H1 (cell line): ENCODE measurements at regions not wholly inside any gene's neighbourhood (a gene's known extent, or its start where the extent isn't known, plus 50 kb on each side); places are given as distances from the start of the nearest gene placed in this dataset.

Experiments
- CTCF ChIA-PET: fragments of 300-600 bp; sonication (Branson Sonifier 250); formaldehyde crosslinking; loops from one replicate; lab custom pipeline; 2021; ENCODE audit not compliant: partially characterized antibody; lab: Charles Lee
- POLR2A ChIA-PET: fragments of 300-600 bp; sonication (Branson Sonifier 250); formaldehyde crosslinking; loops from one replicate; lab custom pipeline; 2021; ENCODE audit warnings: inconsistent platforms; ENCODE audit not compliant: partially characterized antibody; lab: Charles Lee
- DNase-seq, 2 experiments: peaks; one replicate each; pipeline versions ENCODE4 v3.0.0 to v3.0.0-alpha.2; 2010 to 2022; ENCODE audit warnings: low spot score in 2 of 2, low read depth in 1 of 2, mixed read lengths in 1 of 2
- FAIRE-seq: peaks from 2 replicates; lab custom pipeline; 2011; peaks lifted over from hg19 to GRCh38; lab: Jason Lieb, UNC
- H2AFZ ChIP-seq: 2 replicates; pipeline ENCODE4 v1.8.1; 2012; ENCODE audit warnings: low read length, inconsistent platforms
- H2AK5ac ChIP-seq: 2 replicates; pipeline ENCODE4 v1.6.1; 2013; ENCODE audit warnings: low read depth, low read length
- H2BK120ac ChIP-seq: replicated peaks from 2 replicates; pipeline ENCODE3; 2013; ENCODE audit warnings: low read depth, low read length, inconsistent platforms
- H2BK12ac ChIP-seq: 2 replicates; pipeline ENCODE4 v1.6.1; 2013; ENCODE audit warnings: low read depth, low read length
- H2BK15ac ChIP-seq: 2 replicates; pipeline ENCODE4 v1.6.1; 2013; ENCODE audit warnings: low read length
- H2BK20ac ChIP-seq: 2 replicates; pipeline ENCODE4 v1.6.1; 2013; ENCODE audit warnings: low read length
- H2BK5ac ChIP-seq: 2 replicates; pipeline ENCODE4 v1.6.1; 2013; ENCODE audit warnings: low read depth, low read length
- H3K14ac ChIP-seq: 2 replicates; pipeline ENCODE4 v1.6.1; 2013; ENCODE audit warnings: inconsistent platforms; ENCODE audit not compliant: insufficient read length
- H3K18ac ChIP-seq: 2 replicates; pipeline ENCODE4 v1.6.1; 2013; ENCODE audit warnings: low read length; ENCODE audit errors: extremely low read depth
- H3K23ac ChIP-seq: 2 replicates; pipeline ENCODE4 v1.6.1; 2013; ENCODE audit warnings: inconsistent platforms; ENCODE audit not compliant: insufficient read length
- H3K23me2 ChIP-seq: 2 replicates; pipeline ENCODE4 v1.6.1; 2013; ENCODE audit warnings: low read depth, low read length
- H3K27ac ChIP-seq: 2 replicates; pipeline ENCODE4 v1.6.1; 2011; ENCODE audit warnings: low read depth, low read length, inconsistent platforms
- H3K27me3 ChIP-seq, 4 experiments: replicated peaks in 1 of 4; 1 replicate in 1 of 4; 2 replicates in 3 of 4; pipeline versions ENCODE4 v1.6.1 to v1.8.1; 2011 to 2013; ENCODE audit warnings: low read length in 3 of 4, mild to moderate bottlenecking in 3 of 4, inconsistent platforms in 2 of 4, mixed read lengths in 2 of 4, moderate library complexity in 1 of 4; ENCODE audit not compliant: control insufficient read depth in 3 of 4, insufficient read depth in 3 of 4; ENCODE audit errors: extremely low read depth in 1 of 4
- H3K36me3 ChIP-seq, 4 experiments: 2 replicates each; pipeline versions ENCODE4 v1.6.1 to v1.8.1; 2011 to 2013; ENCODE audit warnings: mild to moderate bottlenecking in 4 of 4, low read length in 3 of 4, moderate library complexity in 2 of 4, control low read depth in 1 of 4, inconsistent platforms in 1 of 4; ENCODE audit not compliant: insufficient read depth in 4 of 4, control insufficient read depth in 2 of 4
- H3K4ac ChIP-seq: replicated peaks from 2 replicates; pipeline ENCODE3; 2013; ENCODE audit warnings: low read length, low read depth, mixed read lengths, inconsistent platforms; ENCODE audit not compliant: insufficient read length
- H3K4me1 ChIP-seq, 4 experiments: replicated peaks in 1 of 4; 1 replicate in 1 of 4; 2 replicates in 3 of 4; pipeline versions ENCODE4 v1.6.1 to v1.8.1; 2011 to 2013; ENCODE audit warnings: low read length in 3 of 4, inconsistent platforms in 2 of 4, mixed read lengths in 1 of 4; ENCODE audit not compliant: insufficient read depth in 4 of 4, control insufficient read depth in 3 of 4
- H3K4me2 ChIP-seq, 2 experiments: 2 replicates each; pipeline versions ENCODE4 v1.6.1 to v1.8.1; 2011 to 2013; ENCODE audit warnings: low read depth in 2 of 2, low read length in 2 of 2, control low read depth in 1 of 2, inconsistent platforms in 1 of 2, mild to moderate bottlenecking in 1 of 2; ENCODE audit not compliant: insufficient read depth in 1 of 2
- H3K4me3 ChIP-seq, 4 experiments: fragments of 200-600, 300-600 bp in 1 of 4; sonication (generic), shearing (Covaris generic), sonication (Bioruptor Twin) in 1 of 4; 2 replicates each; pipeline versions ENCODE4 v1.5.1 to v1.8.1; 2011 to 2016; ENCODE audit warnings: low read length in 4 of 4, low read depth in 3 of 4, control low read depth in 2 of 4, inconsistent platforms in 2 of 4, mild to moderate bottlenecking in 2 of 4, mixed read lengths in 1 of 4, moderate library complexity in 1 of 4; ENCODE audit not compliant: insufficient read depth in 2 of 4; ENCODE audit errors: extremely low read depth in 1 of 4
- H3K56ac ChIP-seq: replicated peaks from 2 replicates; pipeline ENCODE3; 2013; ENCODE audit warnings: low read depth, mild to moderate bottlenecking, mixed read lengths, low read length, inconsistent platforms; ENCODE audit not compliant: insufficient read length
- H3K79me1 ChIP-seq: 2 replicates; pipeline ENCODE4 v1.6.1; 2013; ENCODE audit warnings: low read depth, low read length, control low read depth
- H3K79me2 ChIP-seq, 2 experiments: 2 replicates each; pipeline versions ENCODE4 v1.6.1 to v1.8.1; 2012 to 2013; ENCODE audit warnings: low read length in 2 of 2, mild to moderate bottlenecking in 2 of 2, inconsistent platforms in 1 of 2; ENCODE audit not compliant: insufficient read depth in 2 of 2, control insufficient read depth in 1 of 2
- H3K9ac ChIP-seq, 4 experiments: replicated peaks in 1 of 4; 1 replicate in 1 of 4; 2 replicates in 3 of 4; pipeline versions ENCODE4 v1.6.1 to v1.8.1; 2011 to 2013; ENCODE audit warnings: low read depth in 3 of 4, low read length in 3 of 4, control low read depth in 2 of 4, mild to moderate bottlenecking in 2 of 4, moderate library complexity in 2 of 4, inconsistent platforms in 1 of 4; ENCODE audit errors: extremely low read depth in 1 of 4
- H3K9me3 ChIP-seq, 2 experiments: 2 replicates each; pipeline versions ENCODE4 v1.6.1 to v1.8.1; 2012 to 2013; ENCODE audit warnings: mild to moderate bottlenecking in 2 of 2, moderate library complexity in 2 of 2, control low read depth in 1 of 2, inconsistent platforms in 1 of 2, low read depth in 1 of 2, low read length in 1 of 2, mixed read lengths in 1 of 2; ENCODE audit not compliant: insufficient read depth in 2 of 2
- H4K20me1 ChIP-seq, 2 experiments: replicated peaks in 1 of 2; 2 replicates each; pipeline versions ENCODE3 to v1.8.1; 2011 to 2013; ENCODE audit warnings: inconsistent platforms in 2 of 2, low read length in 2 of 2, mild to moderate bottlenecking in 1 of 2; ENCODE audit not compliant: insufficient read depth in 2 of 2, control insufficient read depth in 1 of 2
- H4K5ac ChIP-seq: 2 replicates; pipeline ENCODE4 v1.6.1; 2013; ENCODE audit warnings: low read length, low read depth, mixed read lengths, inconsistent platforms; ENCODE audit not compliant: insufficient read length
- H4K8ac ChIP-seq: 2 replicates; pipeline ENCODE4 v1.8.0; 2013; ENCODE audit warnings: mild to moderate bottlenecking, moderate library complexity, low read length, inconsistent platforms; ENCODE audit not compliant: insufficient read depth; ENCODE audit errors: extremely low read depth
- H4K91ac ChIP-seq: replicated peaks from 2 replicates; pipeline ENCODE3; 2013; ENCODE audit warnings: low read length, mixed read lengths, inconsistent platforms; ENCODE audit not compliant: insufficient read length
- BCL11A ChIP-seq, 2 experiments: IDR thresholded peaks; one replicate each; pipeline ENCODE4 v1.6.1; 2011; ENCODE audit warnings: low read depth in 2 of 2, low read length in 2 of 2, mild to moderate bottlenecking in 2 of 2
- CBX5 ChIP-seq: fragments of 300-800, 300-1000 bp; sonication (generic); IDR thresholded peaks from 2 replicates; pipeline ENCODE4 v1.7.1; 2016; ENCODE audit warnings: antibody characterized with exemption, low read length, low read depth
- CTBP2 ChIP-seq: IDR thresholded peaks from 2 replicates; pipeline ENCODE4 v1.7.0; 2011; ENCODE audit warnings: borderline replicate concordance, mild to moderate bottlenecking, moderate library complexity, mixed read lengths, low read length; ENCODE audit not compliant: insufficient read depth, insufficient read length
- E2F6 ChIP-seq: IDR thresholded peaks from 2 replicates; pipeline ENCODE4 v1.6.1; 2012; ENCODE audit warnings: inconsistent platforms
- KDM1A ChIP-seq: fragments of 200-600, 300-600 bp; sonication (generic); IDR thresholded peaks from 2 replicates; pipeline ENCODE4 v1.7.1; 2016; ENCODE audit warnings: mild to moderate bottlenecking, low read length, borderline replicate concordance
- PHF8 ChIP-seq: fragments of 200-600 bp; sonication (generic); conservative IDR thresholded peaks from 2 replicates; pipeline ENCODE4 v1.7.1; 2012; ENCODE audit warnings: low read depth, mild to moderate bottlenecking, inconsistent platforms, low read length, moderate library complexity
- RBBP5 ChIP-seq: IDR thresholded peaks from 2 replicates; pipeline ENCODE4 v1.7.1; 2012; ENCODE audit warnings: low read depth, mild to moderate bottlenecking, inconsistent platforms, low read length, moderate library complexity, borderline replicate concordance
- SAP30 ChIP-seq: fragments of 300-600 bp; sonication (generic); IDR thresholded peaks from 2 replicates; pipeline ENCODE4 v1.7.1; 2012; ENCODE audit warnings: low read length, moderate library complexity, mild to moderate bottlenecking, inconsistent platforms; ENCODE audit not compliant: insufficient read depth, insufficient replicate concordance
- SIN3A ChIP-seq, 2 experiments: IDR thresholded peaks in 1 of 2; conservative IDR thresholded peaks in 1 of 2; 2 replicates each; pipeline ENCODE4 v1.6.1; 2011 to 2012; ENCODE audit warnings: low read length in 2 of 2, improper control_type of control experiment in 1 of 2, low read depth in 1 of 2, mild to moderate bottlenecking in 1 of 2
- SIX5 ChIP-seq: IDR thresholded peaks from 2 replicates; pipeline ENCODE4 v1.6.1; 2011; ENCODE audit warnings: mild to moderate bottlenecking, low read depth, low read length
- SRF ChIP-seq: IDR thresholded peaks from 2 replicates; pipeline ENCODE4 v1.6.1; 2011; ENCODE audit warnings: mild to moderate bottlenecking, low read depth, low read length, moderate library complexity
- TCF12 ChIP-seq: IDR thresholded peaks from 2 replicates; pipeline ENCODE4 v1.6.1; 2011; ENCODE audit warnings: low read depth, mild to moderate bottlenecking, low read length
- WGBS, 2 experiments: shearing (Covaris generic) in 1 of 2; methylation state at CpG; one replicate each; pipeline versions ENCODE4 v1.1.6 to v1.1.7; 2013 to 2015; ENCODE audit warnings: low lambda C conversion rate in 2 of 2, mixed read lengths in 2 of 2, inconsistent platforms in 1 of 2, low coverage in 1 of 2, missing lambda C conversion rate in 1 of 2; ENCODE audit not compliant: insufficient replicate concordance in 2 of 2, insufficient coverage in 1 of 2, insufficient read length in 1 of 2; ENCODE audit errors: extremely low coverage in 1 of 2, missing lambda C conversion rate in 1 of 2; 5-methylcytosine and 5-hydroxymethylcytosine counted together

GRCh38 chr20:22773344-22773743, 189.0 kb upstream of the FOXA2 start:
- 74% methylated on average over 3 of the region's 3 CpGs; no CpG with 5 or more reads in 1 of the 2 experiments for WGBS, 2 experiments
- TF ChIP-seq TCF12 (no peak), CBX5 (no peak), SAP30 (no peak), RBBP5 (no peak), BCL11A (IDR thresholded peaks at IDR 0.05; ENCODE audit: low read depth in 2 of 2, low read length in 2 of 2) (no peak), PHF8 (no peak), CTBP2 (no peak), SIN3A (conservative IDR thresholded peaks at IDR 0.05 in 1 of 2, IDR thresholded peaks at IDR 0.05 in 1 of 2; ENCODE audit: low read depth in 1 of 2, low read length in 2 of 2) (no peak), SIX5 (no peak), SRF (no peak), KDM1A (no peak), E2F6 (no peak)
- POLR2A ChIA-PET = no interaction called here

More at GRCh38 chr20:22773344-22773743, 189.0 kb upstream of the FOXA2 start:
- Histone ChIP-seq H4K91ac (no peak overlapping the region), H3K36me3 (no peaks in the 10 kb centered on the region), H3K23ac (no peak overlapping the region), H3K23me2 (no peaks in the 10 kb centered on the region), H3K79me2 (no peaks in the 10 kb centered on the region), H4K5ac (no peak overlapping the region), H3K4me1 (no peaks in the 10 kb centered on the region), H2BK5ac (no peak overlapping the region), H2BK20ac (no peak overlapping the region), H3K4me3 (no peak overlapping the region), H3K56ac (no peak overlapping the region), H3K4ac (no peak overlapping the region), H3K9ac (no peak overlapping the region), H3K4me2 (no peak overlapping the region), H2AFZ (no peak overlapping the region), H3K79me1 (no peaks in the 10 kb centered on the region), H4K20me1 (no peaks in the 10 kb centered on the region), H3K14ac (no peak overlapping the region), H2BK120ac (no peak overlapping the region), H2BK15ac (no peak overlapping the region), H3K9me3 (peaks cover 0 to 7% of the 10 kb centered on the region in 2 experiments; a peak in 2 of 4 replicates), H3K27me3 (no peaks in the 10 kb centered on the region), H3K18ac (no peak overlapping the region), H4K8ac (no peak overlapping the region), H2BK12ac (no peak overlapping the region), H3K27ac (no peak overlapping the region), H2AK5ac (no peak overlapping the region)
- DNase-seq (no peak), FAIRE-seq (no peak)
- CTCF ChIA-PET = interaction anchor here (1.1 to 1.9 kb wide), 2 partner anchors 10 to 81 kb away, joined by 3 read pairs; no protein-coding TSS in a partner anchor
